ENCODE measurements at regions not wholly inside any gene's neighbourhood (a gene's known extent, or its start where the extent isn't known, plus 50 kb on each side); places are given as distances from the start of the nearest gene placed in this dataset.
"Not testable (repeated sequence)": the region's sequence is repeated elsewhere in the genome, so short reads cannot be mapped to it uniquely, and the experiment has no call there.

DNA sequence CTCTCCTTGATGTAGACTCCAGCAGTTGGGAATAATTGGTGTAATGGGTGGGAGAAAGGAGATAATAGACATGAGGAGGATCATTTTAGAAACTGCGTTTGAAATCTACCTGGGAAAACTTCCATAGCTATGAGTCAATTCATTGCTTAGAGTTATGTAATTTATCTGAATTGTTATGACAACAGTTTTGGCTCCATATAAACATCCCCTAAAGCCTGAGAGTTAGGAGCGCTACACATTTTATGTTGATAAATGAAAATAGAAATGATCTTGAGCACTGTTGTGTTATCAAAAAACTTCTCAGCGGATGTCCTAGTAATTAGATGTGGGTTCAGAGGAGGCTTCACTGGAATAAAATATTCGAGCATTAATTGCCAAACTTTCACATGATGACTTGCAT lies 573.4 kb downstream of the TSN start:
- DNase-seq (ENCODE audit: low read depth) = no peak

DNA sequence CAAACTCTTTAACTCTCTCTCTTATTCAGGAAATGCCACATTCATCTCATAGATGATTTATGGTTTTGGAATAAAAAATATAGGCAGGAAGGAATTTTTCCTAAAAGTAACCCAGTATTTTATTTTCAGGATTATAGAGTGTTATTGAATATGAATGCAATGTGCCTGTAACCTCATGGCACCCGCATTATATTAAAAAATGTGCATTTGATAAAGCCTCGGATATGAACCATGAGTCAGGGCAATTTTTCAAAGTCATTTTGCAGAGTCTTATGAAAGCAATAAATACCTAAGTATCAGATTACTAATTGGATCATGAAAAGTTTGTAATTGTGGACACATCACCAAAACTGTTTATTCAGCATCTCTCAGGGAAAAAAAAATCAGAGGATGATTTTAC lies 573.8 kb downstream of the TSN start:
- no peak for DNase-seq (ENCODE audit: low read depth)

DNA sequence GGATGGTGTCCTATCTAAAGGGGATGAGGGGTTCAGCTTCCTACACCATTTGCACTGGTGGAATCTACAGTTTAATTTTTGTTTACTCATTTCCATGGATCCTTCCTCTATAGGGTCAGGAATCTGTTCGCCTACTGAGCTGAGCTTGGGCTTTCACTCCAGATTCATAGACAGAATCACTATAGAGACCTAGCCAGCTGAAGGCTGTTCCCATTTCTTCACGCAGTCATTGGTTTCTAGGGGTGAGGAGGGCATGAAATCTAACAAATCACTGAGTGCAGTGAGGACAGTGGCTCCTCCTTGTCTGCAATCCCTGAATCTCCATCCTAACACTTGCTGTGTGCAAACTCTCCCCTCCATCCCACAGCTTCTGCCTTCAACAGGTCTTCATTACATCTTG lies 578.5 kb downstream of the TSN start:
- no peak for DNase-seq (ENCODE audit: low read depth)

GRCh38 chr2:122338000-122338399 lies 582.5 kb downstream of the TSN start:
- DNase-seq (ENCODE audit: low read depth) = no peak

- no peak for DNase-seq (ENCODE audit: low read depth)
Observed at GRCh38 chr2:122340246-122340645, 584.8 kb downstream of the TSN start.

- no peak for DNase-seq (ENCODE audit: low read depth)
Observed at GRCh38 chr2:122341007-122341406, 585.6 kb downstream of the TSN start.

DNA sequence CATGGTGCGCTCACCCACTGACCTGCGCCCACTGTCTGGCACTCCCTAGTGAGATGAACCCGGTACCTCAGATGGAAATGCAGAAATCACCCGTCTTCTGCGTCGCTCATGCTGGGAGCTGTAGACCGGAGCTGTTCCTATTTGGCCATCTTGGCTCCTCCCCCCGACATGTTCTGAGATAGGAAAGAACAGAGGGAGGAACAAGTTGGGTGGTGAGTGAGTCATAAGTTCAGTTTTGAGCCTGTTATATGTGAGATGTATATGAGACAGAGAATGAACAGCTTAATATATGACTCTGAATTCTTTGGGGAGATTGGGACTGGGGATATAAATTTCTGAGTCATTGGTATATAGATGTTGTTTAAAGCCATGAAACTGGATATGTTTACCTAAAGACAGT lies 596.7 kb downstream of the TSN start:
- not testable (repeated sequence) for DNase-seq (ENCODE audit: low read depth)

DNA sequence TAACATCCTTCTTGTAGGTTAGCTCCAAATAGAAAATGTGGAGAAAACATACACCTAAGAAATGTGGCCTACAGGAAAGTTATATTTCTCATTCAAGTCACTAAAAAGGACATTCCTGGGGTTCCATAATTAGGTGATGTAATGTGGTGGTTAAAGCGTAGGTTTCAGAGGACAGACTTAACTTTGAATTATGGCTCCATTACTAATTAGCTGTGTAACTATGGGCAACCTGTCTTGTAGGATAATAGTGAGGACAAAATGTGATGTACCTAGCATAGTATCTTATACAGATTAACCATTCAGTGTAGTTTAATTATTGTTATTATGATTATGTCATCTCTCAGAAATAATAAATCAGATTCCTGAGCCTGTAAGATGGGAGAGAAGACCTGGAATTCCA lies 602.5 kb downstream of the TSN start:
- no peak for DNase-seq (ENCODE audit: low read depth)

DNA sequence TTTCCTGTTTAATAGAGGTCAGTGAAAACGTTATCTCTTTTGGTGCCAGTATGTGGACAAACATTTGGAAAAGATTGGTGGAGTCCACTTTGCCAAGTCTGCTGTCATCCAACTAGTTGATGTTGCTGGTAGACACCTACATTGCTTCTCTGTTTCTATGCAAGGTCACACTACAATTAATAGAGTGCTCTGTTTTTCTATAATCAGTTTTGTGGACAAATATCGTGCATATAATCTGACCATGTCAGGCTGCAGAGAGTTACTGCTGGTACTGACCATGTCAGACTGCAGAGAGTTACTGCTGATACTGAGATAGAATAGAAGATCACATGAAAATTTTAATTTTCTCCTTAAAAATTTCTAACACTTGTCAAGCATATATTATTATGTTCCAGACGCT lies 603.3 kb downstream of the TSN start:
- DNase-seq (ENCODE audit: low read depth) = no peak

DNA sequence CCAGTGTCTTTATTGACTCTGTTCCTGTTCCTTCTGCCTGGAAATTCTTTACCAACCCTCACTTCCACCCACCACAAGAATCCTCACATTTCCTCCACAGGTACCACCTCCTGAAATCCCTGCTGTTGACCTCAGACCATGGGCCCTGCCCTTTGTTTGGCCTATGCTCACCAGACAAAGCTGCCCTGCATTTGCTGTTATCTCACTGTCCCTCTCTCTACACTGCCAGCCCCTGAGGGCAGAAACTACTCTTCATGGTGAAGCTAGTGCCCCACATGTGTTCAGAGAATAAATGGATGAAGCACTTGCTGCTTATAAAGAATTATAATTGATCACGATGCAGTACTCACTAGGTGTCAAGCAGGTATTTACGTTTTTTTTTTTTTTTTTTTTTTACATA lies 608.4 kb downstream of the TSN start:
- no peak for DNase-seq (ENCODE audit: low read depth)

- DNase-seq (ENCODE audit: low read depth) = no peak
Observed at GRCh38 chr2:122366427-122366826, 611.0 kb downstream of the TSN start.

DNA sequence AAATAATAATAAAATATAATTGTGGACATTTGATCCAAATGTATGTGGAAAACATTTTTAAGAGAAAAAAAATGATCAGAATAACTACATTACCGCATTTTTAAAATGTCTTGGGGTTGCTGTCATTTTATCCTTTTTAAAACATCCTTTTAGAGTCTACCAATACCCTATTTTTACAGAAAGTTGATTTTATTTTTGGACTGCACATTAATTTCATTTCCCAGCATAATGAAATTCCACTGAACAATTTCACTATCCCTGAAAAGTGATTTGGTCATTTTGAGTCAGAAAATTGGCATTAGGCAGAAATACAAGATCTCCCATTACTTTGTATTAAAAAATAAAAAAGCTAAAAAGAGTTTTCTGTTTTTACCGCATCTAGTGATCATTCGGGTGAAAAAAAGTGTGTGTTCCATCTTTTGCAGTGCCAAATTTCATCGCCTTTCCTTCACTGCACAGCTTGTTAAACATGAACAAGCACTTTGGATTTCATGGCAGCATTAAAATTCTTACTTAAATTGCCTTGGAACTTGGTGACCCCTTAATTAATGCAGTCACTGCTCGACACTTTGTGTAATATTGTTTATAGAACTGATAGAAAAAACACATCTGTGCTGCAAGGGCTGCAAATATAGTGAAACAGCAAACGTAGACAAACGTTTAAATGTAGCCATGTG lies 611.7 kb downstream of the TSN start:
- no peak for DNase-seq (ENCODE audit: low read depth)

DNA sequence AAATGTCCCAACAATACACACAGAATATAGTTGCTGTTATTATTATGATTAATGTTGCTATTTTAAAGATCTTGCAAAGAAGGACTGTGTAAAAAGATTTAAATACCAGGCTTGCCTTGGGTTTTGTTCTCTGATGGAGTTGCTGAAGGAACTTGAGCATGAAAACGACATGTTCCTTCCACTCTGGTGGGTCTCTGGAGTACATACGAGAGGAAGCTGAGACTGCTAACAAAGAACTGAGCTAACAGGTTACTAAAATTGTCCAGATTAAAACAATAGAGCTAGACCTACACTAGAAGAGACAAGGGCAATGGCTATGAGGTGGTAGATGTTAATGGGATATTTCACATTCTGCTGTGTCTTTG lies 612.2 kb downstream of the TSN start:
- no peak for DNase-seq (ENCODE audit: low read depth)

DNA sequence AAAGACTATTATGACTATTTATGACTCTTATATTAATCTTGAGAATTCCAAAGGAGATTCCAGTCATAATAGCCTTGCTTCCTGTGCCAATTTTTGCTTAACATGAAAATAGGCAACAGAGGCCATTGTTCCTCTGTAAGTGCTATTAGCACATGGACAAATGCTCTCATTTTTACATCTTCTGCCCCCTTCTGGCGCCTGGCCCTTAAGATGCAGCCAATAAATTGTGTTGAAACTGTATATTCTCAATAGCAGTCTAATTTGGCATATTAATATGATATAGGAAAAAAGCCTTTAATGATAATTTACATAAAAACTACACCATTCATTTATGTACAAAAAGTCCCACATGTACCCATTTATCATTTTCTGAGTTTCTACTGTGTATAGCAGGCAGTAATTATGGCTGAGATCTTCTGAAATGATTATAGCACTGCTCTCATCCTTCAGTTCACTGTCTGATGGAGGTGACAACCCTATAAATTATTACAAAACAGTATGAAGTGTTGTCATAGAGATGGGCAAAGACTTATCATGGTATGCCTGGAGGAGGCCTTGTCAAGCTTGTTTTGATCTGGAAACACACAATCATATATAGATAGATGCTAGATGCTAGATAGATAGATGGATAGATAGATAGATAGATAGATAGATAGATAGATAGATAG lies 613.3 kb downstream of the TSN start:
- DNase-seq (ENCODE audit: low read depth) = no peak

DNA sequence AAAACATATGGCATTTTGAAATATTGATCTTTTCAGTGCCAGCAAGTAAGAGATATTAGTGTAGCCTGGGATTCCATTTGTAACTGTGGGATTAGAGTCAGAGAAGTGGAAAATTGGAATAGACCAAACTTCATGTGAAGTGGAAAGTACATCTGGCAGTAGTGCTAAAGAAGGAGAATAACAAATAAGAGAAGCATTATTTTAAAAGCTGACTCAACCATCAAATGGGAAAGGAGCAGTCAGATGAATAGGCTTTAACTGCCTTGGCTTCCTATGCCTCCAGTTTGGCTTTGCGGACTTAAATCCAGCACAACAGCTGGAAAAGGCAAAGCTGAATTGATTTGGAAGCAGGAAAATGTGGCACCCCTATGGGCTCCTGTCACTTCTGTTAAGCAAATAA lies 623.1 kb downstream of the TSN start:
- no peak for DNase-seq (ENCODE audit: low read depth)

DNA sequence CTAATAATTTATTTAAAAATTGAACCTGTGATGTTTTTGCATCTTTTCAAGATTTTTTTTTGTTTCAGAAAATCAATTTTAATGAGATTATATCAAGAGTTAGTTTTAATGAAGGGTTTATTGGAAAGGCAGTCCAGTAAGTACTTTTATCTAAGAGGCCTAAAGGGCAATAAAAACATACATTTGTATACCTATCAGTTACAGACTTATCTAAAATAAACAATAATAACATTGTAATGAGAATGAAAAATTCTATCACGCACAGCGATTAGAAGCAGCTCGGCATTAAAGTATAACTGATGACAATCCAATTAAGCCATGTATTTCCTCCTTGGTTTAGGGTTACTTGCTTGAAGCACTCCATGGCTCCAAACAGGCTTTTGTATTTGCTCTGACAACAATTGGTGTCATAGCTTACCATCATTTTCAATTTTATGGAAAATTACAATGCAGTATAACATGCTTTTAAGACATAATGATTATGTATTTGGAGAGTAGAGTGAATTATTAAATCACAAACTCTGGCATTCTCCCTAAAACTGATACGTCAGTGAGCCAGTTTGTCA lies 629.4 kb downstream of the TSN start:
- DNase-seq (ENCODE audit: low read depth) = no peak

DNA sequence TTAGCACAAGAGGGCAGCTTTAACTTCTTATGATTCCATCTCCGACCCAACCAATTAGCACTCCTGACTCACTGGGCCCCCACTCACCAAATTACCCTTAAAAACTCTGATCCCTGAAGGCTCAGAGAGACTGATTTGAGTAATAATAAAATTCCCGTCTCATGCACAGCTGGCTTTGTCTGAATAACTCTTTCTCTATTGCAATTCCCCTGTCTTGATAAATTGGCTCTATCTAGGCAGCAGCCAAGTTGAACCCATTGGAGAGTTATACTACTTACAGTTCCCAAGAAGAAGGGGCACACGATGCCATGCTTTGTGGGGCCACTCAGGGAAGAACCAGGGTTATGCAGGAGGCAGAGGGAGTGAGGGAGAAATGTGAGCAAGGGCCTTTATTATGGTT lies 632.8 kb downstream of the TSN start:
- no peak for DNase-seq (ENCODE audit: low read depth)

GRCh38 chr2:122389694-122390093 lies 634.2 kb downstream of the TSN start:
- DNase-seq (ENCODE audit: low read depth) = no peak

DNA sequence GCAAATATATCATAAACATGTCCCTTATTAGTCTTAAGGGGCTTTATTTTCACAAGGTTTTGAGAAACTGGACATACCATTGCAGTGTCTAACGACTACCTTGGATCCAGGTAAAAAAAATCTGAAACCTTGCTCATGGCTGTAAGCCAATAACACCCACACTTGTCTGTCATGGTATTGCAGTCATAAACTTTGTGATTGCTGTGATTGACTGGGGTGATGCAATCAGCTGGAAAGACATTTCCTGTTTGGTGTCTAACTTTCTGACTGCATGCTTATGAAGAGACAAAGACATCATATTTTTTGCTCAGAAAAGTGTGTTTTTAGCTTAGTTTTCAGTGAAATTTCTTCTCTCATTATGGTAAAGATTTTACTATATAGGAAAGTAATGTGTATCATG lies 635.0 kb downstream of the TSN start:
- DNase-seq (ENCODE audit: low read depth) = no peak

- no peak for DNase-seq (ENCODE audit: low read depth)
Observed at GRCh38 chr2:122391726-122392125, 636.3 kb downstream of the TSN start.

DNA sequence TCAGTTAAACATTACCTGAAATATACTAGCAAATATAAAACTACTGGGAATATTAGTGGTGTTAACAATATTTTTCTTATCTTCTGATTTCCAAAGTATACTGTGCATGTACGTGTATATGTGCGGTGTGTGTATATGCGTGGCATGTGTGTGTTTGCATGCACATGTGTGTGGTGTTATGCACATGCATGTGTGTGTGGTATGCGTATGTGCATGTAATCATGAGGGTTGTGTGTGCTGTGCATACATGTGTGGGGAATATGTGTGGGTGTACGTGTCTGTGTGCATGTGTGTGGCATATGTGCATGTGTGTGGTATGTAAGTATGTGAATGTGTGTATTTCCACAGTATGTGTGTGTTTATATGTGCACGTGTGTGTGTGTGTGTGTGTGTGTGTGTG lies 640.2 kb downstream of the TSN start:
- DNase-seq (ENCODE audit: low read depth) = no peak

DNA sequence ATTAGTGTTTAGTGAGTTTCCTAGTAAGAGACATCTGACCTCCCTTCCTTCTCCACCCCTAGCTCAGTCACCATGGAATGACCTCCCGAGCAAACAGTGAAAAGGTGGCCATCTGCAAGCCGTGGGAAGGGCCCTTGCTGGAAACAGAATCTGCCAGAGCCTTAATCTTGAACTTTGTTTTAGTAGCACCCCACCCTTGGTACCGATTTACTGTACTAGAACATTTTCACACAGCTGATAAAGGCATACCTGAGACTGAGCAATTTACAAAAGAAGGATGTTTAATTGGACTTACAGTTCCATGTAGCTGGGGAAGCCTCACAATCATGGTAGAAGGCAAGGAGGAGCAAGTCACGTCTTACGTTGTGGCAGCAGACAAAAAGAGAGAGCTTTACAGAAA lies 655.8 kb downstream of the TSN start:
- DNase-seq (ENCODE audit: low read depth) = no peak

- no peak for DNase-seq (ENCODE audit: low read depth)
Observed at GRCh38 chr2:122412360-122412759, 656.9 kb downstream of the TSN start.

- DNase-seq (ENCODE audit: low read depth) = no peak
Observed at GRCh38 chr2:122414902-122415301, 659.5 kb downstream of the TSN start.

Measured in stimulated activated CD4-positive, alpha-beta T cell treated with anti-CD3 and anti-CD28 coated beads, Interleukin-2, amount 100 ng/mL, for 4 hours (primary cell).